ENCODE measurements at regions not wholly inside any gene's neighbourhood (a gene's known extent, or its start where the extent isn't known, plus 50 kb on each side); places are given as distances from the start of the nearest gene placed in this dataset.

GRCh38 chr14:42140831-42141279 is 534.2 kb downstream of the LRFN5 start:
- no peak for DNase-seq

GRCh38 chr14:42140001-42140400 is 533.3 kb downstream of the LRFN5 start:
- no peak for DNase-seq

- no peak for DNase-seq
These were observed 531.7 kb downstream of the LRFN5 start for GRCh38 chr14:42138406-42138805.

GRCh38 chr14:42130815-42131214 is 524.1 kb downstream of the LRFN5 start:
- no peak for DNase-seq

GRCh38 chr14:42123526-42123925 is 516.9 kb downstream of the LRFN5 start:
- no peak for DNase-seq

GRCh38 chr14:42113358-42114069 is 506.8 kb downstream of the LRFN5 start:
- no peak for DNase-seq

- no peak for DNase-seq
These were observed 505.4 kb downstream of the LRFN5 start for GRCh38 chr14:42112108-42112507.

- no peak for DNase-seq
These were observed 504.7 kb downstream of the LRFN5 start for GRCh38 chr14:42111355-42111754.

GRCh38 chr14:42110167-42110566 is 503.5 kb downstream of the LRFN5 start:
- DNase-seq: no peak

GRCh38 chr14:42095155-42095554 is 488.5 kb downstream of the LRFN5 start:
- DNase-seq: no peak

- DNase-seq: no peak
These were observed 483.4 kb downstream of the LRFN5 start for GRCh38 chr14:42090122-42090521.

GRCh38 chr14:42079911-42080310 is 473.2 kb downstream of the LRFN5 start:
- no peak for DNase-seq

GRCh38 chr14:42078345-42078744 is 471.7 kb downstream of the LRFN5 start:
- DNase-seq: no peak

GRCh38 chr14:42070031-42070430 is 463.4 kb downstream of the LRFN5 start:
- DNase-seq: no peak

- DNase-seq: no peak
These were observed 450.4 kb downstream of the LRFN5 start for GRCh38 chr14:42057111-42057510.

GRCh38 chr14:42047421-42048055 is 440.9 kb downstream of the LRFN5 start:
- no peak for DNase-seq

- no peak for DNase-seq
These were observed 438.7 kb downstream of the LRFN5 start for GRCh38 chr14:42045383-42045782.

GRCh38 chr14:42028607-42029006 is 421.9 kb downstream of the LRFN5 start:
- DNase-seq: no peak

GRCh38 chr14:42027271-42027670 is 420.6 kb downstream of the LRFN5 start:
- no peak for DNase-seq

- DNase-seq: no peak
These were observed 416.8 kb downstream of the LRFN5 start for GRCh38 chr14:42023452-42023851.

GRCh38 chr14:42014301-42014700 is 407.6 kb downstream of the LRFN5 start:
- no peak for DNase-seq

- DNase-seq: no peak
These were observed 406.9 kb downstream of the LRFN5 start for GRCh38 chr14:42013559-42013958.

GRCh38 chr14:42013153-42013552 is 406.5 kb downstream of the LRFN5 start:
- no peak for DNase-seq

- no peak for DNase-seq
These were observed 404.5 kb downstream of the LRFN5 start for GRCh38 chr14:42011221-42011620.

- no peak for DNase-seq
These were observed 397.6 kb downstream of the LRFN5 start for GRCh38 chr14:42004321-42004720.

Measured in CD4-positive, alpha-beta T cell treated with Interferon gamma for 1 hour (primary cell).